Panc1 (cell line): ENCODE measurements at regions not wholly inside any gene's neighbourhood (a gene's known extent, or its start where the extent isn't known, plus 50 kb on each side); places are given as distances from the start of the nearest gene placed in this dataset.

Source experiments
- ATAC-seq: fragments of 200-7000 bp; cut with Tn5 transposase; 2 replicates; pipeline ENCODE4 v1.9.1; 2020; ENCODE audit warnings: mild to moderate bottlenecking, moderate library complexity
- BruUV-seq: library from RNA; stranded (reverse); fragments of 400-500 nt; replicated peaks from 2 replicates; lab custom pipeline; 2021; lab: Mats Ljungman, UMichigan
- CTCF ChIA-PET: fragments of 300-600 bp; sonication (Branson Sonifier 250); formaldehyde crosslinking; loops from one replicate; lab custom pipeline; 2022; ENCODE audit warnings: antibody characterized with exemption; lab: Charles Lee
- POLR2A ChIA-PET: fragments of 300-600 bp; sonication (Branson Sonifier 250); formaldehyde crosslinking; loops from one replicate; lab custom pipeline; 2022; ENCODE audit warnings: antibody characterized with exemption; lab: Charles Lee
- DNase-seq: peaks from one replicate; pipeline ENCODE4 v3.0.0-alpha.2; 2010; ENCODE audit warnings: low read depth, low spot score
- H3K27ac ChIP-seq: 2 replicates; pipeline ENCODE4 v1.5.1; 2011; ENCODE audit warnings: mild to moderate bottlenecking, low read length, inconsistent platforms
- H3K27me3 ChIP-seq: fragments of 200-500 bp; sonication (Bioruptor generic); 2 replicates; pipeline ENCODE4 v1.6.0; 2014; ENCODE audit warnings: low read length, inconsistent platforms; ENCODE audit not compliant: control insufficient read depth, insufficient read depth
- H3K36me3 ChIP-seq: fragments of 200-500 bp; sonication (Bioruptor generic); 2 replicates; pipeline ENCODE4 v1.5.1; 2014; ENCODE audit warnings: inconsistent platforms, mild to moderate bottlenecking, low read length, moderate library complexity; ENCODE audit not compliant: control insufficient read depth, insufficient read depth
- H3K4me1 ChIP-seq: 2 replicates; pipeline ENCODE4 v1.5.1; 2011; ENCODE audit warnings: inconsistent platforms, mild to moderate bottlenecking, low read length, moderate library complexity; ENCODE audit not compliant: control insufficient read depth, insufficient read depth
- H3K4me3 ChIP-seq, 2 experiments: 2 replicates each; pipeline ENCODE4 v1.5.1; 2011 to 2012; ENCODE audit warnings: low read depth in 2 of 2, low read length in 2 of 2, mild to moderate bottlenecking in 2 of 2, inconsistent platforms in 1 of 2, moderate library complexity in 1 of 2
- H3K9me3 ChIP-seq: fragments of 200-500 bp; sonication (Bioruptor generic); 2 replicates; pipeline ENCODE4 v1.5.1; 2014; ENCODE audit warnings: low read depth, mild to moderate bottlenecking, inconsistent platforms, low read length, moderate library complexity; ENCODE audit not compliant: control insufficient read depth, insufficient read depth
- POLR2AphosphoS5 ChIP-seq: IDR thresholded peaks from 2 replicates; pipeline ENCODE4 v1.6.1; 2012; ENCODE audit warnings: mild to moderate bottlenecking, low read depth, low read length, moderate library complexity
- SIN3A ChIP-seq: IDR thresholded peaks from 2 replicates; pipeline ENCODE4 v1.6.1; 2012; ENCODE audit warnings: low read depth, mild to moderate bottlenecking, low read length, moderate library complexity, borderline replicate concordance; ENCODE audit not compliant: insufficient read depth
- TCF7L2 ChIP-seq: IDR thresholded peaks from 2 replicates; pipeline ENCODE4 v1.6.1; 2011; ENCODE audit warnings: mild to moderate bottlenecking, low read depth, low read length, inconsistent platforms
- in situ Hi-C: cut with HindIII; loops from 2 replicates; pipeline ENCODE4 v1.10.0; 2016; ENCODE audit warnings: low sequenced_read_pairs, low pct_unique_long_range_greater_than_20kb
- intact Hi-C: fragments of 100-400 bp; cut with micrococcal nuclease; formaldehyde crosslinking; loops from one replicate; pipeline ENCODE4 v1.10.0; 2022; ENCODE audit not compliant: unreplicated experiment
- TF ChIP-seq, protein P1 (sequence below): fragments of 450-650 bp; IDR thresholded peaks from 2 replicates; pipeline ENCODE4 v1.5.1; 2017; ENCODE audit warnings: mild to moderate bottlenecking
- TF ChIP-seq, protein P2 (sequence below), 2 experiments: IDR thresholded peaks; 2 replicates each; pipeline ENCODE4 v1.6.1; 2011 to 2012; ENCODE audit warnings: low read depth in 2 of 2, control low read depth in 1 of 2, low read length in 1 of 2, mild to moderate bottlenecking in 1 of 2, moderate library complexity in 1 of 2; ENCODE audit not compliant: insufficient read depth in 1 of 2

DNA sequence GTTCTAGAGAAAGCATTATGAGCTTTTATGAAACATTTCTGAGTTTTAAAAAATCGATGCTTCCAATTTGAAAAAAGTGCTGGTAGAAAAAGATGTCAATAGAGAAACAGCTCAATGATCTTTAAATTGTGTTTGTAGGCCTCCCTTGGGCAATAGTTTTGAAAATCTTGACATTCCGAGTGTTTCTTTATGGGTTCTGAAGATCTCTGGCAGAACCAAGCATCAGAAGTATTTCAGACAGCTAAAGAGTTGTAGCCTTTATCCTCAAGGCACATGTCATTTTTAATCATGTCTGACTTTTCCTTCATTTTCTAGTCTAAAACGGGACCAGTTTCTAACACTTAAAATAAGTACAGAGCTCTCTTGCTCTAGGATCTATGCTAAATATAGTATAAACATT, 188.1 kb upstream of the CBLB start:
- Histone ChIP-seq H3K36me3 (no peaks in the 10 kb centered on the region), H3K27ac (no peak overlapping the region), H3K4me1 (no peaks in the 10 kb centered on the region), H3K9me3 (no peaks in the 10 kb centered on the region), H3K27me3 (no peaks in the 10 kb centered on the region), H3K4me3 (no peak overlapping the region)
- intact Hi-C loops (no loop called here), in situ Hi-C loops (no loop called here)
- ATAC-seq (no peak), DNase-seq (no peak)
- no peak for TF ChIP-seq POLR2AphosphoS5
- ChIA-PET CTCF (no interaction called here), POLR2A (no interaction called here)
- BruUV-seq, result no TSS peak

DNA sequence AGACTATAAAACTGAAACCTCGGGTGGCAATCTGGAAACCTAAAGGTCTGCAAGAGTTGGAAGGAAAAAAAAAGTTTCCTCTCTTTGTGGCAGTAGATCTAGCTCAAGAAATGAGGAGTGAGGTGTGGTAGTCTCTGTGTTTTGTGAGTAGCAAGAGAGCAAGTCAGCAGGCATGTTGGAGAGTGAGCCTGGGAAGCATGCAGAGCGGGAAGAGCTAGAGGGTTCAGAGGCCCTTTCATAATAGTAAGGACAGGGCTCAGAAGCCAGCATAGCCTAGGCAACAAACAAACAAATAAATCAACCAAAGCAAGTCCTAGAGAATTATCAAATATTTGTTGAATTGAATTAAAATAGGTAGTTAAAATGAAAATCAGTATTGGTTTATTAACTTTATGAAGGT, 189.7 kb upstream of the CBLB start:
- DNase-seq (no peak), ATAC-seq (no peak)
- no peaks in the 10 kb centered on the region for H3K4me1 ChIP-seq
- H3K4me3 ChIP-seq, result no peak overlapping the region
- ChIA-PET CTCF (no interaction called here), POLR2A (no interaction called here)
- BruUV-seq, result no TSS peak
- no peaks in the 10 kb centered on the region for H3K9me3 ChIP-seq
- no peak overlapping the region for H3K27ac ChIP-seq
- TF ChIP-seq, protein P1, sequence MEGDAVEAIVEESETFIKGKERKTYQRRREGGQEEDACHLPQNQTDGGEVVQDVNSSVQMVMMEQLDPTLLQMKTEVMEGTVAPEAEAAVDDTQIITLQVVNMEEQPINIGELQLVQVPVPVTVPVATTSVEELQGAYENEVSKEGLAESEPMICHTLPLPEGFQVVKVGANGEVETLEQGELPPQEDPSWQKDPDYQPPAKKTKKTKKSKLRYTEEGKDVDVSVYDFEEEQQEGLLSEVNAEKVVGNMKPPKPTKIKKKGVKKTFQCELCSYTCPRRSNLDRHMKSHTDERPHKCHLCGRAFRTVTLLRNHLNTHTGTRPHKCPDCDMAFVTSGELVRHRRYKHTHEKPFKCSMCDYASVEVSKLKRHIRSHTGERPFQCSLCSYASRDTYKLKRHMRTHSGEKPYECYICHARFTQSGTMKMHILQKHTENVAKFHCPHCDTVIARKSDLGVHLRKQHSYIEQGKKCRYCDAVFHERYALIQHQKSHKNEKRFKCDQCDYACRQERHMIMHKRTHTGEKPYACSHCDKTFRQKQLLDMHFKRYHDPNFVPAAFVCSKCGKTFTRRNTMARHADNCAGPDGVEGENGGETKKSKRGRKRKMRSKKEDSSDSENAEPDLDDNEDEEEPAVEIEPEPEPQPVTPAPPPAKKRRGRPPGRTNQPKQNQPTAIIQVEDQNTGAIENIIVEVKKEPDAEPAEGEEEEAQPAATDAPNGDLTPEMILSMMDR, result no peak
- TF ChIP-seq SIN3A, result no peak
- no peak for TF ChIP-seq POLR2AphosphoS5
- TF ChIP-seq TCF7L2, result no peak
- TF ChIP-seq, protein P2, sequence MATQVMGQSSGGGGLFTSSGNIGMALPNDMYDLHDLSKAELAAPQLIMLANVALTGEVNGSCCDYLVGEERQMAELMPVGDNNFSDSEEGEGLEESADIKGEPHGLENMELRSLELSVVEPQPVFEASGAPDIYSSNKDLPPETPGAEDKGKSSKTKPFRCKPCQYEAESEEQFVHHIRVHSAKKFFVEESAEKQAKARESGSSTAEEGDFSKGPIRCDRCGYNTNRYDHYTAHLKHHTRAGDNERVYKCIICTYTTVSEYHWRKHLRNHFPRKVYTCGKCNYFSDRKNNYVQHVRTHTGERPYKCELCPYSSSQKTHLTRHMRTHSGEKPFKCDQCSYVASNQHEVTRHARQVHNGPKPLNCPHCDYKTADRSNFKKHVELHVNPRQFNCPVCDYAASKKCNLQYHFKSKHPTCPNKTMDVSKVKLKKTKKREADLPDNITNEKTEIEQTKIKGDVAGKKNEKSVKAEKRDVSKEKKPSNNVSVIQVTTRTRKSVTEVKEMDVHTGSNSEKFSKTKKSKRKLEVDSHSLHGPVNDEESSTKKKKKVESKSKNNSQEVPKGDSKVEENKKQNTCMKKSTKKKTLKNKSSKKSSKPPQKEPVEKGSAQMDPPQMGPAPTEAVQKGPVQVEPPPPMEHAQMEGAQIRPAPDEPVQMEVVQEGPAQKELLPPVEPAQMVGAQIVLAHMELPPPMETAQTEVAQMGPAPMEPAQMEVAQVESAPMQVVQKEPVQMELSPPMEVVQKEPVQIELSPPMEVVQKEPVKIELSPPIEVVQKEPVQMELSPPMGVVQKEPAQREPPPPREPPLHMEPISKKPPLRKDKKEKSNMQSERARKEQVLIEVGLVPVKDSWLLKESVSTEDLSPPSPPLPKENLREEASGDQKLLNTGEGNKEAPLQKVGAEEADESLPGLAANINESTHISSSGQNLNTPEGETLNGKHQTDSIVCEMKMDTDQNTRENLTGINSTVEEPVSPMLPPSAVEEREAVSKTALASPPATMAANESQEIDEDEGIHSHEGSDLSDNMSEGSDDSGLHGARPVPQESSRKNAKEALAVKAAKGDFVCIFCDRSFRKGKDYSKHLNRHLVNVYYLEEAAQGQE (IDR thresholded peaks at IDR 0.05; ENCODE audit: insufficient read depth in 1 of 2, low read depth in 2 of 2, low read length in 1 of 2), result no peak
- in situ Hi-C loops (no loop called here), intact Hi-C loops (no loop called here)
- H3K36me3 ChIP-seq, result no peaks in the 10 kb centered on the region
- H3K27me3 ChIP-seq, result no peaks in the 10 kb centered on the region

DNA sequence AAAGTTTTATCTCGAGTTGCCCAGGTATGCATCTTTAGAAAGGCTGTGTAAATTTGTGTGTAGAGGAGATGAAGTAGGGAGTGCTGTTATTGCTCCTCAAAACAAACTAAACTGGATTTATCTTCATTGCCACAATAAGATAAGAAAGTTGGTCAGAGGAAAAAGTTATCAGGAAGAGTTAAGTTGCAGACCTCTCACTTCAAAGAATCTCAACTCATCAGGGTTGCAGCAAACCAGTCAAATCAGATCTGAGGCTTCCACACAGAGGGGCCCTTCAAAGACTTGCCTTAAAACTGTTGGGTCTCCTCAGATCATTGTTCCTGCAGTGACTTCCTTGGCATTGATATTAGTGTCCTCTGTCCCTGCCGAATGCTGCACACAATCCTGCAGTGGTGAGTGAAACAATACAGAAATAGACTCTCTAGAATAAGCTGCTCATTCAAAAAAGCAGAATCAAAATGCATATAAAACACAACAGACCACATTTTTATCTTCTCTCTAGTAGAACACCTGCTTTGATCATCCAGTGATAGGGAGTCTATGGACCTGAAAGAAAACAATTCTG, 191.2 kb upstream of the CBLB start:
- BruUV-seq, result no TSS peak
- DNase-seq (no peak), ATAC-seq (no peak)
- Histone ChIP-seq H3K27ac (no peak overlapping the region), H3K36me3 (no peaks in the 10 kb centered on the region), H3K27me3 (no peaks in the 10 kb centered on the region), H3K4me3 (no peak overlapping the region), H3K4me1 (no peaks in the 10 kb centered on the region), H3K9me3 (no peaks in the 10 kb centered on the region)
- in situ Hi-C loops, result no loop called here
- ChIA-PET POLR2A (no interaction called here), CTCF (no interaction called here)
- intact Hi-C loops, result no loop called here
- TF ChIP-seq POLR2AphosphoS5, result no peak
- no peak for TF ChIP-seq TCF7L2
- TF ChIP-seq, protein P2 (IDR thresholded peaks at IDR 0.05; ENCODE audit: insufficient read depth in 1 of 2, low read depth in 2 of 2, low read length in 1 of 2), result no peak
- TF ChIP-seq SIN3A, result no peak
- TF ChIP-seq, protein P1, result no peak
